ENCODE measurements at regions not wholly inside any gene's neighbourhood (a gene's known extent, or its start where the extent isn't known, plus 50 kb on each side); places are given as distances from the start of the nearest gene placed in this dataset.

DNA sequence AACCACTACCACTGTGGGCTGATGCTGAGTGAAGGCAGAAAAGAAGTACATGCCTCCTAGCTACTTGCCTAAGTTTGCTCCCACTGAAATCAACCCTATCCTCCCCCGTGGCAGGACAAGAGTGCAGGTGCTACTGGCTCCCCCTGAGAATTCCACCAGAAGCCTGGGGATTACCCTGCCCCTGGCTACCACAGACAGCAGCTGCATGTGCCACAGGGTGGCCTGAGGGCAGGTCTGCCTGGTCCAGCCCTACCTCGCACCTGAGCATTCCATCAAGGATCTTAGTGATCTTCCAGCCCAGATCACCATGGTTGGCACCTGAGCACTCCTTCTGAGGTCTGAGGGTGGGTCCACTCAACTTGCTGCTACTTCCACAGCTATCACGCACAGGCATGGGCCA lies 176.4 kb upstream of the SMIM30 start:
- TF ChIP-seq POLR2A (IDR thresholded peaks at IDR 0.05): no peak
- TF ChIP-seq, protein P1, sequence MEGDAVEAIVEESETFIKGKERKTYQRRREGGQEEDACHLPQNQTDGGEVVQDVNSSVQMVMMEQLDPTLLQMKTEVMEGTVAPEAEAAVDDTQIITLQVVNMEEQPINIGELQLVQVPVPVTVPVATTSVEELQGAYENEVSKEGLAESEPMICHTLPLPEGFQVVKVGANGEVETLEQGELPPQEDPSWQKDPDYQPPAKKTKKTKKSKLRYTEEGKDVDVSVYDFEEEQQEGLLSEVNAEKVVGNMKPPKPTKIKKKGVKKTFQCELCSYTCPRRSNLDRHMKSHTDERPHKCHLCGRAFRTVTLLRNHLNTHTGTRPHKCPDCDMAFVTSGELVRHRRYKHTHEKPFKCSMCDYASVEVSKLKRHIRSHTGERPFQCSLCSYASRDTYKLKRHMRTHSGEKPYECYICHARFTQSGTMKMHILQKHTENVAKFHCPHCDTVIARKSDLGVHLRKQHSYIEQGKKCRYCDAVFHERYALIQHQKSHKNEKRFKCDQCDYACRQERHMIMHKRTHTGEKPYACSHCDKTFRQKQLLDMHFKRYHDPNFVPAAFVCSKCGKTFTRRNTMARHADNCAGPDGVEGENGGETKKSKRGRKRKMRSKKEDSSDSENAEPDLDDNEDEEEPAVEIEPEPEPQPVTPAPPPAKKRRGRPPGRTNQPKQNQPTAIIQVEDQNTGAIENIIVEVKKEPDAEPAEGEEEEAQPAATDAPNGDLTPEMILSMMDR (IDR thresholded peaks at IDR 0.05): no peak
